A673 (cell line): ENCODE measurements at regions not wholly inside any gene's neighbourhood (a gene's known extent, or its start where the extent isn't known, plus 50 kb on each side); places are given as distances from the start of the nearest gene placed in this dataset.

ENCODE experiments used
- BruUV-seq: library from RNA; stranded (reverse); fragments of 400-500 nt; replicated peaks from 2 replicates; lab custom pipeline; 2021; lab: Mats Ljungman, UMichigan
- CTCF ChIA-PET: fragments of 300-600 bp; sonication (Branson Sonifier 250); formaldehyde crosslinking; loops from one replicate; lab custom pipeline; 2022; ENCODE audit warnings: antibody characterized with exemption; lab: Charles Lee
- POLR2A ChIA-PET: fragments of 300-600 bp; sonication (Branson Sonifier 250); formaldehyde crosslinking; loops from one replicate; lab custom pipeline; 2022; ENCODE audit warnings: antibody characterized with exemption; ENCODE audit not compliant: low non-redundant PET; lab: Charles Lee
- DNase-seq: peaks from one replicate; pipeline ENCODE4 v3.0.0-alpha.2; 2015; ENCODE audit warnings: low spot score
- H3K27ac ChIP-seq: fragments of 200-600 bp; sonication (generic); 2 replicates; pipeline ENCODE4 v1.5.1; 2016; ENCODE audit warnings: mixed run types, low read depth, mild to moderate bottlenecking, mixed read lengths, antibody characterized with exemption, low read length; ENCODE audit not compliant: poor library complexity, severe bottlenecking
- H3K27me3 ChIP-seq: fragments of 200-600 bp; sonication (generic); replicated peaks from 2 replicates; pipeline ENCODE4 v1.6.1; 2017; ENCODE audit warnings: mixed run types, low read depth, mild to moderate bottlenecking, mixed read lengths, antibody characterized with exemption, low read length; ENCODE audit not compliant: insufficient read depth, poor library complexity
- H3K36me3 ChIP-seq: fragments of 200-600 bp; sonication (generic); 2 replicates; pipeline ENCODE4 v1.6.1; 2016; ENCODE audit warnings: mixed run types, mild to moderate bottlenecking, mixed read lengths, antibody characterized with exemption, low read length; ENCODE audit not compliant: insufficient read depth, poor library complexity, severe bottlenecking
- H3K4me1 ChIP-seq: fragments of 200-600 bp; sonication (generic); 2 replicates; pipeline ENCODE4 v1.6.1; 2017; ENCODE audit warnings: mixed run types, mild to moderate bottlenecking, mixed read lengths, antibody characterized with exemption, low read length; ENCODE audit not compliant: insufficient read depth, poor library complexity, severe bottlenecking
- H3K4me3 ChIP-seq: fragments of 200-600 bp; sonication (generic); 2 replicates; pipeline ENCODE4 v1.5.1; 2016; ENCODE audit warnings: low read depth, mixed run types, mild to moderate bottlenecking, mixed read lengths, low read length; ENCODE audit not compliant: poor library complexity, severe bottlenecking
- H3K9me3 ChIP-seq: fragments of 200-600 bp; sonication (generic); 2 replicates; pipeline ENCODE4 v1.6.1; 2016; ENCODE audit warnings: mixed run types, low read depth, mild to moderate bottlenecking, mixed read lengths, antibody characterized with exemption, low read length; ENCODE audit not compliant: poor library complexity, severe bottlenecking
- CTCF ChIP-seq: fragments of 300-800, 200-600 bp; sonication (generic); conservative IDR thresholded peaks from 2 replicates; pipeline ENCODE4 v1.5.1; 2017; ENCODE audit warnings: low read depth, mild to moderate bottlenecking, antibody characterized with exemption, low read length, moderate library complexity, mixed read lengths
- EZH2 ChIP-seq: fragments of 200-600 bp; sonication (generic); IDR thresholded peaks from 2 replicates; pipeline ENCODE4 v1.6.1; 2017; ENCODE audit warnings: borderline replicate concordance, low read depth, mild to moderate bottlenecking, mixed read lengths, antibody characterized with exemption, low read length; ENCODE audit not compliant: poor library complexity, severe bottlenecking
- intact Hi-C: fragments of 100-400 bp; cut with micrococcal nuclease; formaldehyde crosslinking; loops from one replicate; pipeline ENCODE4 v1.10.0; 2022; ENCODE audit not compliant: unreplicated experiment

- no peaks in the 10 kb centered on the region for H3K36me3 ChIP-seq
- no peaks in the 10 kb centered on the region for H3K9me3 ChIP-seq
- no TSS peak for BruUV-seq
- no peak overlapping the region for H3K4me3 ChIP-seq
- H3K27me3 ChIP-seq, result no peaks in the 10 kb centered on the region
- no peak overlapping the region for H3K27ac ChIP-seq
- CTCF ChIA-PET, result no interaction called here
- H3K4me1 ChIP-seq, result no peaks in the 10 kb centered on the region
- no peak for DNase-seq
- POLR2A ChIA-PET, result no interaction called here
- intact Hi-C loops, result no loop called here
- no peak for TF ChIP-seq CTCF
- no peak for TF ChIP-seq EZH2
Observed at GRCh38 chr13:34617473-34618083, 324.5 kb upstream of the NBEA start.

GRCh38 chr13:34618654-34619053 is 323.4 kb upstream of the NBEA start:
- intact Hi-C loops, result no loop called here
- CTCF ChIA-PET, result no interaction called here

GRCh38 chr13:34619326-34619725 is 322.7 kb upstream of the NBEA start:
- H3K4me3 ChIP-seq, result no peak overlapping the region
- POLR2A ChIA-PET, result no interaction called here
- no peak for DNase-seq
- no peak overlapping the region for H3K27ac ChIP-seq
- no peaks in the 10 kb centered on the region for H3K36me3 ChIP-seq
- BruUV-seq, result no TSS peak
- no peaks in the 10 kb centered on the region for H3K4me1 ChIP-seq
- no peaks in the 10 kb centered on the region for H3K27me3 ChIP-seq
- H3K9me3 ChIP-seq, result no peaks in the 10 kb centered on the region
- TF ChIP-seq CTCF, result no peak
- no peak for TF ChIP-seq EZH2
- intact Hi-C loops, result no loop called here
- CTCF ChIA-PET, result no interaction called here

More at GRCh38 chr13:34618654-34619053, 323.4 kb upstream of the NBEA start:
- POLR2A ChIA-PET, result no interaction called here
- no peak overlapping the region for H3K4me3 ChIP-seq
- BruUV-seq, result no TSS peak
- H3K27me3 ChIP-seq, result no peaks in the 10 kb centered on the region
- no peaks in the 10 kb centered on the region for H3K4me1 ChIP-seq
- no peak overlapping the region for H3K27ac ChIP-seq
- no peak for DNase-seq
- no peaks in the 10 kb centered on the region for H3K36me3 ChIP-seq
- H3K9me3 ChIP-seq, result no peaks in the 10 kb centered on the region
- TF ChIP-seq CTCF, result no peak
- TF ChIP-seq EZH2, result no peak
